H9 (cell line): ENCODE measurements at regions not wholly inside any gene's neighbourhood (a gene's known extent, or its start where the extent isn't known, plus 50 kb on each side); places are given as distances from the start of the nearest gene placed in this dataset.

Experiments
- DNase-seq: peaks from one replicate; pipeline ENCODE4 v3.0.0-alpha.2; 2017
- H2AFZ ChIP-seq: one replicate; pipeline ENCODE4 v1.6.1; 2013; ENCODE audit warnings: mild to moderate bottlenecking, low read length, control low read depth, moderate library complexity
- H2AK5ac ChIP-seq: 2 replicates; pipeline ENCODE4 v1.6.1; 2013; ENCODE audit warnings: low read length, control low read depth, mixed read lengths; ENCODE audit not compliant: insufficient read length
- H2BK120ac ChIP-seq: one replicate; pipeline ENCODE4 v1.6.1; 2013; ENCODE audit warnings: low read depth, mild to moderate bottlenecking, low read length, control low read depth, inconsistent platforms; ENCODE audit not compliant: poor library complexity, severe bottlenecking
- H2BK12ac ChIP-seq: 2 replicates; pipeline ENCODE4 v1.6.1; 2013; ENCODE audit warnings: low read length, control low read depth, mixed read lengths, low read depth; ENCODE audit not compliant: insufficient read length
- H2BK15ac ChIP-seq: 2 replicates; pipeline ENCODE4 v1.6.1; 2013; ENCODE audit warnings: low read depth, low read length, control low read depth
- H2BK20ac ChIP-seq: one replicate; pipeline ENCODE4 v1.6.1; 2013; ENCODE audit warnings: low read depth, mild to moderate bottlenecking, low read length, control low read depth, inconsistent platforms; ENCODE audit not compliant: poor library complexity, severe bottlenecking
- H2BK5ac ChIP-seq: 2 replicates; pipeline ENCODE4 v1.6.1; 2013; ENCODE audit warnings: low read length, control low read depth, mixed read lengths; ENCODE audit not compliant: insufficient read length
- H3K14ac ChIP-seq: 2 replicates; pipeline ENCODE4 v1.6.1; 2013; ENCODE audit warnings: low read length, control low read depth; ENCODE audit not compliant: insufficient read depth
- H3K18ac ChIP-seq: 2 replicates; pipeline ENCODE4 v1.6.1; 2013; ENCODE audit warnings: low read depth, mild to moderate bottlenecking, mixed read lengths, low read length, control low read depth; ENCODE audit not compliant: insufficient read length
- H3K23ac ChIP-seq: 2 replicates; pipeline ENCODE4 v1.6.1; 2013; ENCODE audit warnings: low read length, control low read depth, mixed read lengths, low read depth; ENCODE audit not compliant: insufficient read length
- H3K23me2 ChIP-seq: 2 replicates; pipeline ENCODE4 v1.6.1; 2013; ENCODE audit warnings: low read depth, mild to moderate bottlenecking, mixed read lengths, low read length, control low read depth; ENCODE audit not compliant: insufficient read length, poor library complexity, severe bottlenecking
- H3K27ac ChIP-seq: 2 replicates; pipeline ENCODE4 v1.5.1; 2013; ENCODE audit warnings: low read length, control low read depth, mixed read lengths, low read depth; ENCODE audit not compliant: insufficient read length
- H3K27me3 ChIP-seq: 2 replicates; pipeline ENCODE4 v1.6.1; 2013; ENCODE audit warnings: low read length, control low read depth, inconsistent platforms; ENCODE audit not compliant: insufficient read depth
- H3K4ac ChIP-seq: 2 replicates; pipeline ENCODE4 v1.6.1; 2013; ENCODE audit warnings: low read depth, mild to moderate bottlenecking, control low read depth, inconsistent platforms, low read length, moderate library complexity
- H3K4me1 ChIP-seq: 2 replicates; pipeline ENCODE4 v1.6.1; 2013; ENCODE audit warnings: low read length, control low read depth, inconsistent platforms; ENCODE audit not compliant: insufficient read depth
- H3K4me2 ChIP-seq: 2 replicates; pipeline ENCODE4 v1.6.1; 2013; ENCODE audit warnings: low read length, control low read depth, mixed read lengths; ENCODE audit not compliant: insufficient read length, insufficient read depth
- H3K56ac ChIP-seq: 2 replicates; pipeline ENCODE4 v1.6.1; 2013; ENCODE audit warnings: low read depth, mild to moderate bottlenecking, mixed read lengths, low read length, control low read depth; ENCODE audit not compliant: insufficient read length
- H3K79me1 ChIP-seq: 2 replicates; pipeline ENCODE4 v1.6.1; 2013; ENCODE audit warnings: low read depth, mild to moderate bottlenecking, moderate library complexity, low read length, control low read depth, inconsistent platforms; ENCODE audit not compliant: insufficient read depth, poor library complexity, severe bottlenecking
- H3K79me2 ChIP-seq: 2 replicates; pipeline ENCODE4 v1.6.1; 2013; ENCODE audit warnings: low read length, control low read depth, inconsistent platforms; ENCODE audit not compliant: insufficient read depth
- H3K9ac ChIP-seq: 2 replicates; pipeline ENCODE4 v1.6.1; 2013; ENCODE audit warnings: low read length, control low read depth, mixed read lengths; ENCODE audit not compliant: insufficient read length; ENCODE audit errors: extremely low read depth
- H3K9me3 ChIP-seq: one replicate; pipeline ENCODE4 v1.6.1; 2013; ENCODE audit warnings: low read depth, low read length, inconsistent platforms; ENCODE audit not compliant: control insufficient read depth
- H3T11ph ChIP-seq: one replicate; pipeline ENCODE4 v1.6.1; 2013; ENCODE audit warnings: mild to moderate bottlenecking, low read length, control low read depth, inconsistent platforms
- H4K20me1 ChIP-seq: one replicate; pipeline ENCODE4 v1.6.1; 2013; ENCODE audit not compliant: control insufficient read depth, insufficient read length, insufficient read depth
- H4K5ac ChIP-seq: 2 replicates; pipeline ENCODE4 v1.6.1; 2013; ENCODE audit warnings: low read depth, mild to moderate bottlenecking, mixed read lengths, low read length, control low read depth; ENCODE audit not compliant: insufficient read length
- H4K8ac ChIP-seq: replicated peaks from 2 replicates; pipeline ENCODE4 v1.6.1; 2013; ENCODE audit warnings: low read length, control low read depth, mixed read lengths, low read depth; ENCODE audit not compliant: insufficient read length
- H4K91ac ChIP-seq: 2 replicates; pipeline ENCODE4 v1.6.1; 2013; ENCODE audit warnings: low read depth, mild to moderate bottlenecking, moderate library complexity, mixed read lengths, low read length, control low read depth; ENCODE audit not compliant: insufficient read length
- H3K27ac Mint-ChIP-seq, 3 experiments: 2 replicates in 2 of 3; 3 replicates in 1 of 3; pipeline ENCODE4 v1.8.0; 2020 to 2021; ENCODE audit warnings: mixed read lengths in 3 of 3, mild to moderate bottlenecking in 1 of 3, moderate library complexity in 1 of 3
- H3K27me3 Mint-ChIP-seq: 2 replicates; pipeline ENCODE4 v1.8.0; 2021; ENCODE audit warnings: low read depth, mild to moderate bottlenecking, moderate library complexity, mixed read lengths
- H3K36me3 Mint-ChIP-seq, 3 experiments: 2 replicates in 2 of 3; 3 replicates in 1 of 3; pipeline ENCODE4 v1.8.0; 2020 to 2021; ENCODE audit warnings: low read depth in 3 of 3, mixed read lengths in 3 of 3; ENCODE audit not compliant: insufficient read depth in 1 of 3
- H3K4me1 Mint-ChIP-seq, 2 experiments: 2 replicates each; pipeline ENCODE4 v1.8.0; 2020; ENCODE audit warnings: mixed read lengths in 2 of 2
- H3K4me3 Mint-ChIP-seq, 2 experiments: 2 replicates in 1 of 2; 3 replicates in 1 of 2; pipeline ENCODE4 v1.8.0; 2020 to 2021; ENCODE audit warnings: mild to moderate bottlenecking in 2 of 2, mixed read lengths in 2 of 2, moderate library complexity in 1 of 2
- H3K9me3 Mint-ChIP-seq, 2 experiments: 2 replicates in 1 of 2; 3 replicates in 1 of 2; pipeline ENCODE4 v1.8.0; 2020; ENCODE audit warnings: mild to moderate bottlenecking in 2 of 2, mixed read lengths in 2 of 2, moderate library complexity in 1 of 2
- CTCF ChIP-seq: fragments of 200-600 bp; sonication (generic); conservative IDR thresholded peaks from 3 replicates; pipeline ENCODE4 v1.8.0; 2021; ENCODE audit warnings: antibody characterized with exemption, mild to moderate bottlenecking
- WGBS: extraction: QIAGEN DNeasy Blood & Tissue Kit; methylation state at CpG from one replicate; pipeline ENCODE4 v1.1.7; 2013; ENCODE audit warnings: missing lambda C conversion rate, low lambda C conversion rate, mixed read lengths; ENCODE audit not compliant: insufficient read length; ENCODE audit errors: extremely low coverage; 5-methylcytosine and 5-hydroxymethylcytosine counted together

- no peaks in the 10 kb centered on the region for H3K27me3 Mint-ChIP-seq
- Histone ChIP-seq H3K79me1 (no peaks in the 10 kb centered on the region), H2BK15ac (no peak overlapping the region), H3K27ac (no peak overlapping the region), H4K8ac (no peak overlapping the region), H3K9ac (no peak overlapping the region), H3K4me1 (no peaks in the 10 kb centered on the region; the same call in 1 of the 2 replicates), H3K23ac (no peak overlapping the region), H2AK5ac (no peak overlapping the region), H3K4me2 (no peak overlapping the region), H4K5ac (no peak overlapping the region), H3K56ac (no peak overlapping the region), H3K9me3 (no peaks in the 10 kb centered on the region), H3K23me2 (no peaks in the 10 kb centered on the region), H4K91ac (no peak overlapping the region), H2BK5ac (no peak overlapping the region), H2BK120ac (no peak overlapping the region), H2AFZ (no peak overlapping the region), H2BK12ac (no peak overlapping the region), H3K27me3 (no peaks in the 10 kb centered on the region), H3K18ac (no peak overlapping the region), H2BK20ac (no peak overlapping the region), H3K14ac (no peak overlapping the region), H3K4ac (no peak overlapping the region), H3T11ph (no peak overlapping the region), H4K20me1 (no peaks in the 10 kb centered on the region), H3K79me2 (no peaks in the 10 kb centered on the region)
- no peaks in the 10 kb centered on the region for H3K36me3 Mint-ChIP-seq
- no peak for DNase-seq
- H3K27ac Mint-ChIP-seq: no peak overlapping the region
- H3K9me3 Mint-ChIP-seq: peaks cover 0 to 2% of the 10 kb centered on the region in 2 experiments; a peak in 1 of 5 replicates
- H3K4me3 Mint-ChIP-seq: no peak overlapping the region
- no peak for TF ChIP-seq CTCF
- peaks cover 0 to 9% of the 10 kb centered on the region in 2 experiments; a peak in 2 of 4 replicates for H3K4me1 Mint-ChIP-seq
- no CpG with 5 or more reads among the region's 1 CpG for WGBS
Observed at GRCh38 chr2:198957181-198957580, 500.6 kb downstream of the SATB2 start.
